ENCODE measurements at regions not wholly inside any gene's neighbourhood (a gene's known extent, or its start where the extent isn't known, plus 50 kb on each side); places are given as distances from the start of the nearest gene placed in this dataset.

GRCh38 chr18:10386956-10387355, 67.5 kb upstream of the APCDD1 start:
- no peak for TF ChIP-seq SIN3A (IDR thresholded peaks at IDR 0.05; ENCODE audit: borderline replicate concordance, insufficient read depth, low read depth, low read length)
- BruUV-seq (replicated peaks) = no TSS peak
- ChIA-PET POLR2A (no interaction called here), CTCF (no interaction called here)
- no peak for ATAC-seq
- H3K9me3 ChIP-seq (ENCODE audit: control insufficient read depth, insufficient read depth, low read depth, low read length) = no peaks in the 10 kb centered on the region
- no peaks in the 10 kb centered on the region for H3K4me1 ChIP-seq (ENCODE audit: control insufficient read depth, insufficient read depth, low read length)
- DNase-seq (ENCODE audit: low read depth, low spot score) = no peak
- no peaks in the 10 kb centered on the region for H3K36me3 ChIP-seq (ENCODE audit: control insufficient read depth, insufficient read depth, low read length)
- H3K27ac ChIP-seq (ENCODE audit: low read length) = no peak overlapping the region
- intact Hi-C loops (cut with micrococcal nuclease; ENCODE audit: unreplicated experiment) (no loop called here), in situ Hi-C loops (cut with HindIII; ENCODE audit: low pct_unique_long_range_greater_than_20kb, low sequenced_read_pairs) (no loop called here)
- no peak overlapping the region for H3K4me3 ChIP-seq (ENCODE audit: low read depth in 2 of 2, low read length in 2 of 2)
- H3K27me3 ChIP-seq (ENCODE audit: control insufficient read depth, insufficient read depth, low read length) = peaks cover 2% of the 10 kb centered on the region

- in situ Hi-C loops (cut with HindIII; ENCODE audit: low pct_unique_long_range_greater_than_20kb, low sequenced_read_pairs) (no loop called here), intact Hi-C loops (cut with micrococcal nuclease; ENCODE audit: unreplicated experiment) (no loop called here)
- TF ChIP-seq TCF7L2 (IDR thresholded peaks at IDR 0.05; ENCODE audit: low read depth, low read length) (no peak), CTCF (IDR thresholded peaks at IDR 0.05) (no peak), SIN3A (IDR thresholded peaks at IDR 0.05; ENCODE audit: borderline replicate concordance, insufficient read depth, low read depth, low read length) (no peak), POLR2AphosphoS5 (IDR thresholded peaks at IDR 0.05; ENCODE audit: low read depth, low read length) (no peak), REST (IDR thresholded peaks at IDR 0.05; ENCODE audit: insufficient read depth in 1 of 2, low read depth in 2 of 2, low read length in 1 of 2) (no peak)
- ChIA-PET POLR2A (no interaction called here), CTCF (no interaction called here)
- no peaks in the 10 kb centered on the region for H3K9me3 ChIP-seq (ENCODE audit: control insufficient read depth, insufficient read depth, low read depth, low read length)
- peaks cover 2% of the 10 kb centered on the region for H3K27me3 ChIP-seq (ENCODE audit: control insufficient read depth, insufficient read depth, low read length)
- no TSS peak for BruUV-seq (replicated peaks)
- H3K36me3 ChIP-seq (ENCODE audit: control insufficient read depth, insufficient read depth, low read length) = no peaks in the 10 kb centered on the region
- no peak overlapping the region for H3K27ac ChIP-seq (ENCODE audit: low read length)
- no peak for DNase-seq (ENCODE audit: low read depth, low spot score)
- no peaks in the 10 kb centered on the region for H3K4me1 ChIP-seq (ENCODE audit: control insufficient read depth, insufficient read depth, low read length)
- no peak overlapping the region for H3K4me3 ChIP-seq (ENCODE audit: low read depth in 2 of 2, low read length in 2 of 2)
- ATAC-seq = no peak
Observed at GRCh38 chr18:10387399-10387798, 67.0 kb upstream of the APCDD1 start.

- H3K27me3 ChIP-seq (ENCODE audit: control insufficient read depth, insufficient read depth, low read length) = peaks cover 2% of the 10 kb centered on the region
- in situ Hi-C loops (cut with HindIII; ENCODE audit: low pct_unique_long_range_greater_than_20kb, low sequenced_read_pairs) = no loop called here
- DNase-seq (ENCODE audit: low read depth, low spot score) (no peak), ATAC-seq (no peak)
- CTCF ChIA-PET = no interaction called here
- POLR2A ChIA-PET = no interaction called here
- no peaks in the 10 kb centered on the region for H3K9me3 ChIP-seq (ENCODE audit: control insufficient read depth, insufficient read depth, low read depth, low read length)
- H3K27ac ChIP-seq (ENCODE audit: low read length) = no peak overlapping the region
- H3K4me1 ChIP-seq (ENCODE audit: control insufficient read depth, insufficient read depth, low read length) = no peaks in the 10 kb centered on the region
- BruUV-seq (replicated peaks) = no TSS peak
- no peaks in the 10 kb centered on the region for H3K36me3 ChIP-seq (ENCODE audit: control insufficient read depth, insufficient read depth, low read length)
- TF ChIP-seq SIN3A (IDR thresholded peaks at IDR 0.05; ENCODE audit: borderline replicate concordance, insufficient read depth, low read depth, low read length) (no peak), POLR2AphosphoS5 (IDR thresholded peaks at IDR 0.05; ENCODE audit: low read depth, low read length) (no peak), REST (IDR thresholded peaks at IDR 0.05; ENCODE audit: insufficient read depth in 1 of 2, low read depth in 2 of 2, low read length in 1 of 2) (no peak), TCF7L2 (IDR thresholded peaks at IDR 0.05; ENCODE audit: low read depth, low read length) (no peak), CTCF (IDR thresholded peaks at IDR 0.05) (no peak)
- intact Hi-C loops (cut with micrococcal nuclease; ENCODE audit: unreplicated experiment) = no loop called here
- H3K4me3 ChIP-seq (ENCODE audit: low read depth in 2 of 2, low read length in 2 of 2) = no peak overlapping the region
Observed at GRCh38 chr18:10388373-10388772, 66.1 kb upstream of the APCDD1 start.

Data from Panc1 (cell line).